Stimulated activated naive CD8-positive, alpha-beta T cell treated with anti-CD3 and anti-CD28 coated beads, Interleukin-15, Interleukin-2, amounts not matched to agents 100 U/mL and 50 U/mL, for 24 hours (primary cell): ENCODE measurements at regions not wholly inside any gene's neighbourhood (a gene's known extent, or its start where the extent isn't known, plus 50 kb on each side); places are given as distances from the start of the nearest gene placed in this dataset.
"Not testable (repeated sequence)": the region's sequence is repeated elsewhere in the genome, so short reads cannot be mapped to it uniquely, and the experiment has no call there.

Experiments
- ATAC-seq: fragments of 150-1000 bp; cut with Tn5 transposase; one replicate; pipeline ENCODE4 v1.10.0; 2021
- DNase-seq: peaks from one replicate; pipeline ENCODE4 v3.0.0; 2021

DNA sequence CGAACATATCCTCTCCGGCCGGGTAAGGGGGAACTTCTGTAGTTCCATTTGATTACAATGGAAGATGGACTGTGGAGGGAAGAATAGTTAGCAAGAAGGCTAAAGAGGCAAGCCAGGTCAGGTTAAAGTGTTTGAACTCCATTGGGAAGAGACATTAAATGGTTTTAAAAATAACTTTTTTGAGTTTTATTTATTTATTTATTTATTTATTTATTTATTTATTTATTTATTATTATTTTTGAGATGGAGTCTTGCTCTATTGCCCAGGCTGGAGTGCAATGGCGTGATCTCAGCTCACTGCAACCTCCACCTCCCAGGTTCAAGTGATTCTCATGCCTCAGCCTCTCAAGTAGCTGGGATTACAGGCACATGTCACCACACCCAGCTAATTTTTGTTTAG is 441.9 kb downstream of the TOX3 start:
- not testable (repeated sequence) for DNase-seq, ATAC-seq

DNA sequence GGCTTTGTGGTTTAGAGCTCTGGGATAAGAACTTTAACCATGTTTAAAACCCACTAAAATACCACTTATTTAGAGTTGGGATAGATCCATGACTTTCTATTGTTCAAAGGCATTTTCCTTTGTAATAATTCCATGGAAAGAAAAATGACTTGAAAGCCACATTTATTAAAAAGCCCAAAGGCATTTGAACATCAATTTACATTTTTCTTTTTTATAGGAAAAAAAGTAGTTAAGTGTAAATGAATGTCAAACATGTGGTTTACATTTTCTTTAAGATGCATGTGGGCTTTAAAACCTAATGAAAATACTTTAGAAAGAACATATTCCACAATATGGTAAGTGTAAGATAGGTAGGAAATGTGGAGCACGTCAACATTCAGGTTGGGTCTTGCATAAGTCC is 443.2 kb downstream of the TOX3 start:
- DNase-seq (no peak), ATAC-seq (no peak)

DNA sequence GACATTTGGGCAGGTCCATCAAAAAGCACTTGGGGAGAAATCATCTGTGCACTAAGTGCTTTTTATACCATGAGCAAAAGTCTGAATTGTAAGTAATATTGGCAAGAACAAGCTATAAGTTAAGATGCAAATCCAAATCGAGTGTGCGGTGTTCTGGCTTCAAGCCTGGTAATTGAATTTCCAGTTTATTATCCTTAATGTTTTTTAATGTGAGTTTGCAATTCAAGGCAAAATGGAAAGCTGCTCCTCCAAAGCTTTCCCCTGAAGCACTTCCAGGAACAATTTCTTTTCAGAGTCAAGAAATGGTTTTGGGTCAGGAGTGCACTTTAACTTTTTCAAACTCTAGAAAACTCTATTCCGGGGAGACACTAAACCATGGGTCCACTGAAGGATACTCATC is 445.7 kb downstream of the TOX3 start:
- no peak for DNase-seq
- no peak for ATAC-seq

DNA sequence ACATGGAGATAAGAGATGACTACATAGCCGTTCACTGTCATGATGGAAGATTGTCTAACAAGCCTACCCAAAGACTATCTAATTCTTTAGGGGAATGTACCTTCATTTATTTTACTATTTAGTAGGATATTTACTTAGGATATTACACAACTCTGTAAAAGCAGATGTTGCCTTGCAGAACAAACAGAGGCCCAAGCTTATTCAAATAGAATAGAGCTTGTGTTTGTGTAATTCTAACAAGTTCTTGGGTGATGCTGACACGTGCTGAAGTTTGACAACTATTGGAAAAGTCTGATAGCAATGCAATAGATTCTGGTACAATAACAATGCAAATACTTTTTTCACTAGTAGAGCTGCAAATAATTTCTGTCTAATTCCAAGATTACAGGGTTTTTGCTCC is 447.6 kb downstream of the TOX3 start:
- ATAC-seq (no peak), DNase-seq (no peak)

DNA sequence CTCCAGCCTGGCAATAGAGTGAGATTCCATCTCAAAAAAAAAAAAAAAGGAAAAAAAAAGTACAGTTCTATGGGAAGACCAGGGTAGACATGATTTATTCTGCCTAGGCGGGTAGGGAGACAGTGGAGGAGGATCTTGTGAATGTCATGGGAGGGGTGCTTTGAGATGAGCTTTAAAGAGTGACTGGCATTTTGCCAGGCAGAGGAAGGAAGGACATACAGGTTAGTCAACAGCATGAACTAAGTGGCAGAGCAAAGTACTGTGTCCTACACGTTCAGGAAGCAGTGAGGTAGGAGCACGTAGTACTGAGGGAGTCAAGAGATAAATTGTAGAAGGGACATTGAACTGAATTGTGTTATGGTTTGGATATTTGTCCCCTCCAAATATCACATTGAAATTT is 451.5 kb downstream of the TOX3 start:
- ATAC-seq: no peak
- no peak for DNase-seq

DNA sequence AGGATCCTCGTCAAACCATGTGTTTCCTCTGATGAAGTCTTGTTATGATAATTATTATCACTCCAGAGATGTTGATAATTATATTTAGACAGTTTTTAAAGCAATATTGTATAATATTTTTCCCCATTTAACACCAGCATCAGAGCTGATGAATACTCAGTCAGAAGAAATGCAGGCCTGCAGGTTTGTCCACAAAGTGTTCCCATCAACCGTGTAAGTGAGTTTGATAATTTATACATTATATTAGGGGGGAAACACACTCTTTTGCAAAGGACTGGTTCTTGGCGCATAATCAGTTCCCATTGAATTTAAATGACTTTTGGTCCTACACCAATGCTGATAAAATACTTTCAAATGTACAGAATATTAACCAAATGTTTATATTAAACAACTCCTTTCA is 454.8 kb downstream of the TOX3 start:
- DNase-seq (no peak), ATAC-seq (no peak)

DNA sequence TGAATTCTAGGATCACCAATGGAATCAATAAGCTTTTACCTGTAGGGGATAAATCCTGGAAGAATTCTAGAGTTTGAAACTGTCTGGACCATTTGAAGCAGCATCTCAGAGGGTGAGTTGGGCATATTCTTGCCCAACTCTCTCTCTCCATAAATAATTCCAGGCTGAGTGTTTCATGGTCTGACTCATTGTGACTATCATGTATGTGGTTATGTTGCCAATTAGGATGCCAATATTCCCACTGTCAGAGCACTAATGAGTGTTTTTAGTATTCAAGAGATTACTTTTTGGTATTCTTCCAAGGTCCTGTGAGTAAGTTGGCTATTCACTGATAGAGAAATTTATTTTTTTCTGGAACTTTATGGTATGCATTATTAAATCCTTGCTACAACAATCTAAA is 456.9 kb downstream of the TOX3 start:
- ATAC-seq: no peak
- DNase-seq: no peak

DNA sequence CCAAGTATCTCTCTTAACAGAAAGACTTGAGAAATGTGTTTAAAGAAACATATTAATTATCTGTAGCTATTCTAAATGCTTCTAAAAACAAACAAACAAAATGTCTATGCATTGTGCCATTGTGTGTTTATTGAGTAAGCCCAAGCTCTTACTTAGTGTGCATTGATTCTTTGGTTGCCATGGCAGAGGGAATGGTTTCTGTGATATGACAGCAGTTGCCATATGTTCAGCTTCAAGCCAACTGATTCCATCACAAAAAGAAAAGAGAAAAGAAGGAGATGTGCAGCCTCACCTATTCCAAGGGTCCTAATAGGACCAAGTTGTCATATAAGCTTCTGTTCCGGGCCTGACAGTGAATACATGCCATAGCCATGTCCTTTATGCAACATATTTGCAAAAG is 457.5 kb downstream of the TOX3 start:
- DNase-seq (no peak), ATAC-seq (no peak)

DNA sequence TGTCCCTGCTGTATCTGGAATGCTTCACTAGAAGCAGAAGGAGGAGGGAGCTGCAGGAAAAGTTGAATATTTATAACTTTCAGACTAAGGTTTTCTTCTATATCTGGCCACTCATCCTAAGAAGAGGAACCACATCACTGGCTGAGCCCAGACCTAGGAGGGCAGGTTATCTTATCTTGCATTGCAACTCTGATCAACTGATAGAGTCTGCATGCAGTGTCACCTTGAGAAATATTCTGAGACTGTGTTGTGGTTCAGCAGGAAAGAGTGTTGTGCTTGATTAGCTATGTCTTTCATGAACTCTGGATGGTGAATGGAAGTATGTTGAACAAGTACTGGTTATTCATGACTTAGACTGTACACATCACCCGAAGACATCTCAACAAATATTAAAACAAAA is 460.0 kb downstream of the TOX3 start:
- DNase-seq (no peak), ATAC-seq (no peak)

DNA sequence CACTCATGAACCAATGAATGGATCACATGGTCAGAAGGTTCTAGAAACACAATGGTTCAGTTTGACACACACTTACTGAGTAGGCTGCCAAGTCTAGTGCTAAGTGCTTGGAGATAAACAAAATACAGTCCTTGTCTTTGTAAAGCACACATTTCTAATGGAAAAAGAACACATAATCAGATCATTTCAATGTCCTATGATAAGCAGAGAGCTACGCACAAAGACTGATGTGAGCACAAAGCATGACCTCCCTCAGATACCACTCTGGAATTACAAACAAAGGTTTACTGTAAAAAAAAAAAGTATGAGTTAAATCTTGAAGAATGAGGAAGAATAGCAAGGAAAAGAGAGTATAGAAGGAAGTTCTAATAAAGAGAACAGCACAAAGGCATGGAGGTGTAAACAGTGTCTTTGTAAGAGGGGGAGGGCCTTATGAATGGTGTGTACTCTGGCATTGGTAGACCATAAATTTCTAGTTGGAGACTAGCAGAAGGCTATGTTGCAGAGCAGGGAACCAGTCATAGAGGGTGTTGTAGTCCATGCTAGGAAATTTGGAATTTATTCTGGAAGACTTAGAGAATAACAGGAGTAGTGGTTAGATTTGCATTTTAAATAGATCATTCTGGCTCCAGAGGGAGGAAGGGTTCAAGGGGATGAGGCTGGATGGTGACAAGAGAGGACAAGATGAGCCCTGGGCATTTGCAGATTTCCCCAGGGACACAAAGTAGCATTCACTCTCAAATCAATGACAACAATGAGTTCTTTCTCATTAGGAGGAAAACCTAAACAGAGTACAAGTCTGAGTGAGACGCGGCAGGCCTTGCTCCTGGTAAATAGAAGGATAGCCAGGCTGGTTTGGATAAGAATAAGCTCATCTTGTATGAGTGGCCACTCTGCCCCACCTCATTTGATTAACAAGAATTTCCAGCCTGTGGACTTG is 468.0 kb downstream of the TOX3 start:
- no peak for ATAC-seq
- no peak for DNase-seq

DNA sequence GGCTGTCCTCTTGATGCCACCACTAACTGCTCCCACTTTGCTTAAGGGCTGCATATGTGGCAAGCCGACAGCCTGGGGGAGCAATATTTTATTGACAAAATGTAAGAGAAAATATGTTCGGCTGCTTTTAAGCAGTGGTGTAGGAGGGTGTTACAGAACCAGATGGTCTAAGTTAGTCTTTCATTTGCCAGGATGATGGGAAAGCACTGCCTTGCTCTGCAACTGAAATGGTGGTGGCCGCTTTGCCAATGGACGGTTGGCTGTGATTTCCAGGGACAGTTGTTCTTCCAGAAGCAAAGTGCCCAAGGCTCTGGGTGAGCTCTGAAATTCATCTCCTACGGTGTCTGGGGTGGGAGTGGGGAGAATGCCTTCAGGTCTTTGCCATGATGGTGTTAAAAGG is 469.3 kb downstream of the TOX3 start:
- ATAC-seq (no peak), DNase-seq (no peak)

DNA sequence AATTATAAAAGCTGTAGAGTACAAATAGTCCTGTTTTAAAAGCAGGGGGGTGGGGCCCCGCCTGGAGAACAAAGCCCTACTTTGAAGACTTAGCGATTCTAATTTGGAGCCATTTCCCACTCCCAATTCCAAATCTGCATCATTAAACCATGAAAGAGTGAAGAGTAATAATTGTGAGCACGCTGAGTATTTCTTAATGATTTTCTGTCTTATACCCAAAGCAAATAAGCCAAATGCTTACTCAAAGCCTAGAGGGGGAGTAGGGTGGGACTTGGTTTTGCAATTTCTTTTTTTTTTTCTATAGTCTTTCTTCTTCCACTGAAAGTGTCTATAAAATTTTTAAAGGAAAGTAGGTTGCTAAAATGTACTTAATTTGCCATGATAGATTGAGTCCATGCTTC is 470.1 kb downstream of the TOX3 start:
- ATAC-seq (no peak), DNase-seq (no peak)

DNA sequence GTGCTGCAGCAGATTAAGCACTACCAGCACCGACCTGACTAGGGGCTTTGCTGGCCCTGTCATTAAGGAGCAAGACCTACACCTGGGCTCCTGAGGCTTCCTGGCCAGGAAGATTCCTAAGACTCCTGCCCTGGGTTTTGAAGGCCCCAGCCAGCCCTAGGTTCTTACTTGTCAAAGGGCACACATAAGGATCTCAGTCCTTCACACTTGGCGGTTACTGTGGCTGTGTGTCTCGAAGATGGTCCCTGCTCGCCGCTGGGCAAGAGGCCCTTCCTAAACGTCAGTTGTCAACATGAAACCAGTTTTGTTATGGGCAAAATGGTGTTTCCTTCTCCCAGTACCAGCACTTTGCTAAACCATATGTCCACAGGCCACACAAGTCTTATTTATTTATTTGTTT is 470.6 kb downstream of the TOX3 start:
- DNase-seq: no peak
- no peak for ATAC-seq

DNA sequence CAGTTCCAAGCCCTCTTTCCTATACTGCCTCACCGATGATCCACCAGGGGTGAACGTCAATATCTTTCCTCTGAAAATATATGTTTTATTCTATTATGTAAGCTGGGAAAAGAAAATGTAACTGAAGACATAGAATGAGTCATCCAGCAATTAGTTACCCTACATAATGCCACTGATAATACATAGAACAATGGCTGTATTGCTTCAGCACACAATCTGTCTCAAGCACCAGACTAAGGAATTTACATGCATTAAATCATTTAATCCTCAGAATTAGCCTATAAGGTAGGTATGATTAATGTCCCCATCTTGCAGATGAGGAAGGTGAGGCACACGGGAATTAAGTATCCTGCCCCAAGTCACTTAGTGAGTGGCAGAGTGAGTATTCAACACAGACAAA is 472.8 kb downstream of the TOX3 start:
- ATAC-seq: no peak
- DNase-seq: no peak

DNA sequence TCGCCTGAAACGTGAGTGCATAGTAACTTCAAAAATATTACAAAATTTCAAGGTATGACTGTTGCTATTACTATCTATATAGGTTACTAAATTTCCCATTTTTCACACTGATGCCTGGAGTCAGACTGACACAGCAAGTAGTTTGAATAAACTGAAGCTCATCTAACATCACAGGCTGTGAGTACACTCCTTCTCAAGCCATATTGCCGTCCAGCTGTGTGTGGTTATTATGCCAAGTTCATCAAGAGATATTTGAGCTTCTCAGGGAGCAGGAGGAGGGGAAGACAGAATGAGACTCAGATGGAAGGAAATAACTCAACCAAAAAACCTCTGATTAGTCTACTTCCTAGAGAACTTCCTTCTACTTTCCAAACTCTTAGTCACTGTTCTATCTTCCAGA is 473.9 kb downstream of the TOX3 start:
- ATAC-seq: no peak
- DNase-seq: no peak

DNA sequence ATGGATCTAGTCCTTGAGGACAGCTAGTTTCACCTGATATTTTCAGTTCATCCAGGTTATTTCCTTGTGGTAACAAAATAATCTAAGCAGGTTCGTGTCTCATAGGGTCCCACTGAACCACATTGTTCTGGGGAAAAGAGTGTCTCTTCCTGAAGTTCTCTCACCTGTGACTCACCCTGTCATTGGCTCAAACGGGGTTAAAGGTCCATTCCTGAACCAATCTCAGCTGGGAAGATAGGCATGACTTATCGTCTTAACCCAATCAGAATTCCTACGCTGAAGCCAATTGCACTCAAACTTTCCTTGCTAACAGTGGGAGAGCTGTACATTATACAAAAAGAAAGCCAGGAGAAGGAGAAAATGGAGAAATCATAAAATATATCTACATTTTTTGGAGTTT is 475.8 kb downstream of the TOX3 start:
- DNase-seq (no peak), ATAC-seq (no peak)

DNA sequence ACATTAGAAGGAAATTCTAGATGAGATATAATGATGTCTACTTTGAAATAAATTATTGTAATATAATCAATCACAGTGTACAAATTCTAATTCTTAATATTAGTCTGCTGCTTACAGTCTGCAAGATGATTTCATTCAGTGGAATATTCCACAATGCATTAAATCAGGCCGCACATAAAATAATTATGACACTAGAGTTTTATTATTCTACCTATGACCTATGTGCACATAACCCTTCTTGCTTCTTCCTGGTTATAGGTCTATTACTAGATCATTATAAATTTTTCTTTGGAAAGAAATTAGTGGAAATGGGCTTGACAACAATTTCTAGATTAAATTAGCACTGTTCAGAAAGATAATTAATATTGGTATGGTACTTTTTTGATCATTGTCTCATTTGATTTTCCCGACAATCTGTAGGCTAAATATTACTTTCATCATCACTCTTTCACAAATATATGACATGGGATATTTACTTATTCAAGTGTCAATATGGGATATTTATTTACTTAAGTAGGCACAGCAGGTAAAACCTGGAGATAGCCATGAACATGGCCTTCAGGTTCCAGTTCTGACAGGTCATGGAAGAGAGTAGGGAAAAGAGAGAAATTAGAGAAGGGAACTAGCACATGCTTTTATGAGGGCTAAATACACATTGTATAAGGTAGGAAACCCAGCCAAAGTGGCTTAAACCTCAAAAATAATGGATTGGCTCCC is 476.4 kb downstream of the TOX3 start:
- no peak for DNase-seq
- ATAC-seq: no peak

DNA sequence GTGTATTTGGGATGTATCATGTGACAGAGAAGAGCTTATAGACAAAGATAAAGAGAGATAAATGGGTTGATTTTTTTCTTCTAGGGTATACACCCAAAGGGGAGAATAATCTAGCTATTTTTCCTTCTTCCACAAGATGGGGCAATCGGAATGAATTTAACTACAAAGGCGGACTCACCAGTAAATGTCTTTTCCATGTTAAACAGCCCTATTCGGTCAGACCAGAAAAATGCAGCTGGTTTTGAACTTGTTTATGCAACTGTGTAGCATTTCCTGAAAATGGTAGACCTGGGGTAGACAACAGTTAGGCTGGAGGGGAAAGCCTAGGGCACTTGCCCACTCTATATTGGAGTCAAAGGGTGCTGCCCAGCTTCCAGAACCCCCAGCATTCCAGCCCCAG is 477.1 kb downstream of the TOX3 start:
- no peak for ATAC-seq
- DNase-seq: no peak

DNA sequence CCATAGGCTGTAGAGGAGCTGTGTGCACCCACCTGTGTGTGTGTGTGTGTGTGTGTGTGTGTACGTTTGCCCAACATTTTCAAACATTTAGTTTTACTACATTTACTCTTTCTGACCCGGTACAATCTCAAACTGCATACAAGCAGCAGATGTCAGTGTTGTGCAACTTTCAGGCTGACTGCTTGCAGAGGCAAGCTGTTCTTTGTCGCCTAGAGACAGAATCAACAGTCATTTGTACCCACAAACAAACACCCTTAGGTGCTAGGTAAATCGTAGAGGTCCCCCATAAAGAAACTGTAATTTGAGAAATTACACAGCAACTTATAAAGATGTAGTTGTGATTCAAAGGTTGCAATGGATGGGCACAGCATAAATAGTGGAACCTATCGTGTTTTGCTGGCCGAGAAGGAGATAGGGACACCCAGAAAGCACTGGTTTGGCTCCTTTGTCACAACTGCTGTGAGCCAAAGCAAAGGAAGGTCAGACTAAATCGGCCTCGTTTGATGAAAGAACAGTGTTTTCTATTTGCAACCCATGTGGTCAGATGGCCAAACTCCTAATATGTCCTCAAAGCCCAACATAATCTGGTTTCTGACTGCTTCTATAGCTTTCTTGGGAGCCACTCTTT is 478.4 kb downstream of the TOX3 start:
- ATAC-seq: no peak
- no peak for DNase-seq

DNA sequence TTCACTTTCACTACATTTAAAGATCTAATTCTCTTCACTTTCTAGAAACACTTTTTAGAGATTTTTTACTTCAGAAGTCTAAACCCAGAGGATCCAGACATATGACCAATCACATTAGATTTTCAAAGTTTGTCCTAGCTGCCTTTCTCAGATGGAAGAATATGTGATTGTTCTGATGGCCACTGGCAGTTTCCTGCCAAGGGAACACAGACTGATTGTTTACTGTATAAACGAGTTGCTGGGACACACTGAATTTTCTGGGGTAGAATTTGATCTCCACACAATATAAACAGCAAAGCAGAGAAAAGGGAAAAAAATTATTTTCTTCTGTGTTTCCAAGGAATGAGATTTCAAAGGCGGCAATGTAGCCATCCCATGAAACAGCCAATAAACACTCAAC is 480.0 kb downstream of the TOX3 start:
- no peak for DNase-seq
- ATAC-seq: no peak

DNA sequence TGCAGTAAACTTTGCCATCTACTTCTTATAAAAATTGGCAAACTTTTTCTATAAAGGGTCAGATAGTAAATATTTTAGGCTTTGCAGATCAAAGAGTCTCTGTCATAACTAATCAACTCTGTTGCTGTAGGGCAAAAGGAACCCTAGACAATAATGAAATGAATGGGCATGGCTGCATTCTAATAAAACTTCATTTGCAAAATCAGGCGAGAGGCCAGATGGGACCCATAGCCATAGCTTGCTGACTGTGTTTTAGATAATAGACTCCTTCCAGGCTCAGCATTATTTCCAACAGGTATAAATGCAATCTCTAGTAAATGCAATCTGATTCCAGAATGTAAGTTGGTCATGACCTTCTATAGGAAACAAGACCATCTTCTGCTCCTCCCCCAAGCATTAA is 490.7 kb downstream of the TOX3 start:
- DNase-seq: no peak
- ATAC-seq: no peak

DNA sequence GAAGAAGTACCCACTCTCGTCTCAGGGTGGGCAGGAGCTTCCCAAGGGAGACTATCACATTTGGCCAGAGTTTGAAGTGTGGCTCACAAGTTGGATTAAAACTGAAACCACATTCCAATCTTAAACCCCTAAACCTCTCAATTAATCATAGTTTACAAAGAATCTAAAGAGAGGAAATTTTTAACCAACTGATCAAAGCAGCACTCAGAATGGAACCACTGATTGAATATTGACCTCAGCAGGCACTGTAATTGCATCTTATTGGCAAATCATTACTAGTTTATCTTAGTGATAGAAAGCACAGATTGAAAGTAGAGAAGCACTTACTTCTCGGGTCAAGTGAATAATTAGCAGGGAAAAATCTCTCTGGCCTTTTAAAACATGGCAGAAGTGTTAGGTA is 491.6 kb downstream of the TOX3 start:
- ATAC-seq: no peak
- DNase-seq: no peak

DNA sequence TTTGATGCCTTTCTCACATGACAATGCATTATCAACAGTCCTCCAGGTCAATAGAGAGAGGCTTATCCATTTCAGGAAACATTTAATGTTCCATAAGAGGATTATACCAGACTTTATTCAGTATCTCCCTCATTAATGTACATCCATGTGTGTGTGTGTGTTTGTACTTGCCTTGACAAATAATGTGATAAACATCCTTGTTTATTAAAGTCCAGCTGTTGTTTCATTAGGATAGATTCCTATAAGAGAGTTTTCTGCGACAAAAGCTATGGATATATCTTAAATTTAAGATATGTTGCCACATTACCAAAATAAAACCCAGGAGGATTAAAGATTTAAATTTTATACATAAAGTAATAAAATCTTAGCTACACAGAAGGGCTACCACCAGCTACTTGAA is 492.6 kb downstream of the TOX3 start:
- DNase-seq: no peak
- ATAC-seq: no peak
